HepG2 (cell line): ENCODE measurements at regions not wholly inside any gene's neighbourhood (a gene's known extent, or its start where the extent isn't known, plus 50 kb on each side); places are given as distances from the start of the nearest gene placed in this dataset.
A peak's percentile ranks its signal among the peaks of the same experiment; 100 is the strongest.

Experiments
- EHMT2 ChIP-seq: fragments of 200-600 bp; sonication (generic); IDR thresholded peaks from 2 replicates; pipeline ENCODE4 v1.7.0; 2017; ENCODE audit warnings: antibody characterized with exemption, low read depth, low read length, borderline replicate concordance
- GPBP1L1 ChIP-seq: sonication (generic); formaldehyde crosslinking; IDR thresholded peaks from 2 replicates; pipeline ENCODE4 v1.5.0; 2020; ENCODE audit warnings: mild to moderate bottlenecking, missing genetic modification reagents
- HNRNPLL ChIP-seq: fragments of 200-400 bp; formaldehyde crosslinking; IDR thresholded peaks from 2 replicates; pipeline ENCODE4 v1.6.1; 2017; ENCODE audit warnings: mild to moderate bottlenecking, low read depth, low read length; ENCODE audit not compliant: poor library complexity, severe bottlenecking
- JUNB ChIP-seq: sonication (generic); formaldehyde crosslinking; IDR thresholded peaks from 2 replicates; pipeline ENCODE4 v1.8.0; 2022; ENCODE audit warnings: missing genetic modification reagents, mild to moderate bottlenecking, borderline replicate concordance
- NR2F6 ChIP-seq, 2 experiments: IDR thresholded peaks; 2 replicates each; pipeline ENCODE4 v1.6.1; 2016; ENCODE audit warnings: antibody characterized with exemption in 1 of 2, mild to moderate bottlenecking in 1 of 2
- PRDM10 ChIP-seq: sonication (generic); formaldehyde crosslinking; IDR thresholded peaks from 2 replicates; pipeline ENCODE4 v1.4.0; 2020; ENCODE audit warnings: low read depth, missing genetic modification reagents
- RARA ChIP-seq: IDR thresholded peaks from 2 replicates; pipeline ENCODE4 v1.6.1; 2016; ENCODE audit warnings: missing genetic modification reagents, missing compliant biosample characterization
- SETDB1 ChIP-seq: sonication (generic); formaldehyde crosslinking; IDR thresholded peaks from 2 replicates; pipeline ENCODE4 v1.5.1; 2020; ENCODE audit warnings: missing genetic modification reagents, mild to moderate bottlenecking, borderline replicate concordance
- SP2 ChIP-seq: sonication (generic); formaldehyde crosslinking; IDR thresholded peaks from 2 replicates; pipeline ENCODE4 v1.5.1; 2020; ENCODE audit warnings: mild to moderate bottlenecking, missing genetic modification reagents
- TEAD2 ChIP-seq: sonication (generic); formaldehyde crosslinking; IDR thresholded peaks from 2 replicates; pipeline ENCODE4 v1.9.0; 2021; ENCODE audit warnings: missing genetic modification reagents
- ZNF280B ChIP-seq: sonication (generic); formaldehyde crosslinking; IDR thresholded peaks from 2 replicates; pipeline ENCODE4 v1.5.0; 2020; ENCODE audit warnings: missing genetic modification reagents, mild to moderate bottlenecking, borderline replicate concordance
- ZNF431 ChIP-seq: sonication (generic); formaldehyde crosslinking; IDR thresholded peaks from 2 replicates; pipeline ENCODE4 v1.9.0; 2022; ENCODE audit warnings: missing genetic modification reagents, low read depth, mild to moderate bottlenecking, borderline replicate concordance
- ZNF558 ChIP-seq: sonication (generic); formaldehyde crosslinking; IDR thresholded peaks from 2 replicates; pipeline ENCODE4 v1.9.0; 2022; ENCODE audit warnings: mild to moderate bottlenecking, missing genetic modification reagents, borderline replicate concordance
- ZNF772 ChIP-seq: sonication (generic); formaldehyde crosslinking; IDR thresholded peaks from 2 replicates; pipeline ENCODE4 v1.5.0; 2020; ENCODE audit warnings: mild to moderate bottlenecking, missing genetic modification reagents
- ZNF788 ChIP-seq: sonication (generic); formaldehyde crosslinking; IDR thresholded peaks from 2 replicates; pipeline ENCODE4 v1.5.0; 2020; ENCODE audit warnings: mild to moderate bottlenecking, missing genetic modification reagents, borderline replicate concordance
- ZNF879 ChIP-seq: sonication (generic); formaldehyde crosslinking; IDR thresholded peaks from 2 replicates; pipeline ENCODE4 v1.8.1; 2023; ENCODE audit warnings: missing genetic modification reagents
- ZNF883 ChIP-seq: sonication (generic); formaldehyde crosslinking; IDR thresholded peaks from 2 replicates; pipeline ENCODE4 v1.5.1; 2020; ENCODE audit warnings: mild to moderate bottlenecking, missing genetic modification reagents; ENCODE audit errors: not compliant biosample characterization
- ZSCAN9 ChIP-seq: IDR thresholded peaks from 2 replicates; pipeline ENCODE4 v1.6.1; 2016; ENCODE audit warnings: borderline replicate concordance
- TF ChIP-seq, protein P1 (sequence below): sonication (generic); formaldehyde crosslinking; IDR thresholded peaks from 2 replicates; pipeline ENCODE4 v1.4.0; 2020; ENCODE audit warnings: missing genetic modification reagents

DNA sequence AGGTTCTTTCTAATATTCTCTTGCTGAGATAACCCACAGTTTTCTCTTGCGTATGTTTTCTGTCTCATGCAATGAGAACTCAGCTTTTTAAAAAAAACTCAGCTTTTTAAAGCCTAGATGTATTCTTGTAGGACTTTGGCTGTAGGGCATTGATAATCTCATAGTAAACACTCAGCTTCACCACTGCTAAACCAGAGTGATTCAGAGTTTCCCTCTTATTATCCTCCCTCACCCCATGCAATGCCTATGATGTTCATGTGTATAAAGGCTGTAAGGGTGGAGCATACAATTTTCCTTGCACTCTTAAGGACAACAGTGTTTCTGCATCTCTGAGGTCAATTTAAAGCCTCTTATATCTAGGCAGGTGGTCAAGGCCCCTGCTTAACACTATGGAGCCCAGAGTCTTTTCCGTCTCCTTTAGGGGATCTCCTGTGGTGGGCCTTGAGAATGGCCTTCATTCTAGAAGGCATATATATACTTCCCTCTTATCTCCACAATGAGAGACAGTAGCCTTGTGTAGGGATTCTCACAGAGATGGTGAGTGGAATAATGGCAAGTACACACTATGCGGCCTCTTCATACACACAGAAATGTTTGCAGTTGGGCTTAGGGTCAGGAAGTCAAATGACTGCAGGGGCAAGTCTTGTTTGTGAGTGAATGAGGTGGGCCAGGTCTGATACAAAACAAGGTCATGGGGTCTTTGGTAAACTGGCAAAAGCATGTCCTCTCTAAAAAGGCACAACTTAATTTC is 279.6 kb downstream of the HS3ST3A1 start (continued):
- no peak for TF ChIP-seq PRDM10 (CRISPR knock-in tag)
- TF ChIP-seq ZNF883 (CRISPR knock-in tag): no peak
- no peak for TF ChIP-seq ZNF280B (CRISPR knock-in tag)
- TF ChIP-seq, protein P1, sequence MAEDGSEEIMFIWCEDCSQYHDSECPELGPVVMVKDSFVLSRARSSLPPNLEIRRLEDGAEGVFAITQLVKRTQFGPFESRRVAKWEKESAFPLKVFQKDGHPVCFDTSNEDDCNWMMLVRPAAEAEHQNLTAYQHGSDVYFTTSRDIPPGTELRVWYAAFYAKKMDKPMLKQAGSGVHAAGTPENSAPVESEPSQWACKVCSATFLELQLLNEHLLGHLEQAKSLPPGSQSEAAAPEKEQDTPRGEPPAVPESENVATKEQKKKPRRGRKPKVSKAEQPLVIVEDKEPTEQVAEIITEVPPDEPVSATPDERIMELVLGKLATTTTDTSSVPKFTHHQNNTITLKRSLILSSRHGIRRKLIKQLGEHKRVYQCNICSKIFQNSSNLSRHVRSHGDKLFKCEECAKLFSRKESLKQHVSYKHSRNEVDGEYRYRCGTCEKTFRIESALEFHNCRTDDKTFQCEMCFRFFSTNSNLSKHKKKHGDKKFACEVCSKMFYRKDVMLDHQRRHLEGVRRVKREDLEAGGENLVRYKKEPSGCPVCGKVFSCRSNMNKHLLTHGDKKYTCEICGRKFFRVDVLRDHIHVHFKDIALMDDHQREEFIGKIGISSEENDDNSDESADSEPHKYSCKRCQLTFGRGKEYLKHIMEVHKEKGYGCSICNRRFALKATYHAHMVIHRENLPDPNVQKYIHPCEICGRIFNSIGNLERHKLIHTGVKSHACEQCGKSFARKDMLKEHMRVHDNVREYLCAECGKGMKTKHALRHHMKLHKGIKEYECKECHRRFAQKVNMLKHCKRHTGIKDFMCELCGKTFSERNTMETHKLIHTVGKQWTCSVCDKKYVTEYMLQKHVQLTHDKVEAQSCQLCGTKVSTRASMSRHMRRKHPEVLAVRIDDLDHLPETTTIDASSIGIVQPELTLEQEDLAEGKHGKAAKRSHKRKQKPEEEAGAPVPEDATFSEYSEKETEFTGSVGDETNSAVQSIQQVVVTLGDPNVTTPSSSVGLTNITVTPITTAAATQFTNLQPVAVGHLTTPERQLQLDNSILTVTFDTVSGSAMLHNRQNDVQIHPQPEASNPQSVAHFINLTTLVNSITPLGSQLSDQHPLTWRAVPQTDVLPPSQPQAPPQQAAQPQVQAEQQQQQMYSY (CRISPR knock-in tag): no peak
- TF ChIP-seq NR2F6 (IDR thresholded peaks at IDR 0.05): peak; percentile 96
- peak; percentile 91 for TF ChIP-seq NR2F6 (CRISPR knock-in tag; IDR thresholded peaks at IDR 0.05)
- TF ChIP-seq ZSCAN9: no peak
- TF ChIP-seq EHMT2: peak; percentile 55; the same call in 1 of the 2 replicates
- TF ChIP-seq HNRNPLL: no peak
- TF ChIP-seq ZNF558: no peak
- no peak for TF ChIP-seq ZNF431 (CRISPR knock-in tag)
- TF ChIP-seq SP2 (CRISPR knock-in tag): no peak
- peak; percentile 73; the same call in 1 of the 2 replicates for TF ChIP-seq ZNF788 (CRISPR knock-in tag)
- no peak for TF ChIP-seq SETDB1 (CRISPR knock-in tag)
- no peak for TF ChIP-seq TEAD2 (CRISPR knock-in tag)
- TF ChIP-seq ZNF772: peak; percentile 74
- no peak for TF ChIP-seq JUNB (CRISPR knock-in tag)
- no peak for TF ChIP-seq ZNF879 (CRISPR knock-in tag)
- peak; percentile 91 for TF ChIP-seq RARA (CRISPR knock-in tag)
- no peak for TF ChIP-seq GPBP1L1 (CRISPR knock-in tag)
